ENCODE measurements at regions not wholly inside any gene's neighbourhood (a gene's known extent, or its start where the extent isn't known, plus 50 kb on each side); places are given as distances from the start of the nearest gene placed in this dataset.
A peak's percentile ranks its signal among the peaks of the same experiment; 100 is the strongest.

GRCh38 chr20:60074276-60074675, 116.1 kb downstream of the CDH26 start:
- ATAC-seq (no peak), DNase-seq (no peak)
- no peak overlapping the region for H3K4me3 ChIP-seq (ENCODE audit: low read length)
- no TSS peak for BruUV-seq (replicated peaks)
- intact Hi-C loops (cut with micrococcal nuclease) = no loop called here
- peaks cover 41% of the 10 kb centered on the region for H3K27me3 ChIP-seq (ENCODE audit: low read length)
- H3K9me2 ChIP-seq (replicated peaks; ENCODE audit: low read length) = no peaks in the 10 kb centered on the region
- no peaks in the 10 kb centered on the region for H4K20me1 ChIP-seq (ENCODE audit: low read length)
- no peak overlapping the region for H2AFZ ChIP-seq (ENCODE audit: low read length)
- H3K9me3 ChIP-seq (ENCODE audit: low read length) = no peaks in the 10 kb centered on the region
- H3K9ac ChIP-seq (ENCODE audit: low read length) = no peak overlapping the region
- H3K79me2 ChIP-seq (ENCODE audit: low read length) = no peaks in the 10 kb centered on the region
- CTCF ChIA-PET = no interaction called here
- TF ChIP-seq EZH2phosphoT487 (IDR thresholded peaks at IDR 0.05; ENCODE audit: borderline replicate concordance, low read length) (no peak), EZH2 (IDR thresholded peaks at IDR 0.05; ENCODE audit: low read length, unreplicated experiment) (no peak), CTCF (conservative IDR thresholded peaks at IDR 0.05; ENCODE audit: low read depth, low read length) (no peak)
- POLR2A ChIA-PET (ENCODE audit: unreplicated experiment) = no interaction called here
- no peaks in the 10 kb centered on the region for H3F3A ChIP-seq (ENCODE audit: low read length, unreplicated experiment)
- peaks cover 9% of the 10 kb centered on the region; the same call in 1 of the 2 replicates for H3K4me1 ChIP-seq (ENCODE audit: insufficient read depth, low read length)
- H3K4me2 ChIP-seq (ENCODE audit: low read length) = no peak overlapping the region
- H3K36me3 ChIP-seq (ENCODE audit: low read depth, low read length) = no peaks in the 10 kb centered on the region
- H3K27ac ChIP-seq (ENCODE audit: low read length) = no peak overlapping the region

- no peaks in the 10 kb centered on the region for H3K9me2 ChIP-seq (replicated peaks; ENCODE audit: low read length)
- DNase-seq (peak; percentile 17), ATAC-seq (no peak)
- H3K9me3 ChIP-seq (ENCODE audit: low read length) = no peaks in the 10 kb centered on the region
- intact Hi-C loops (cut with micrococcal nuclease) = no loop called here
- ChIA-PET CTCF (no interaction called here), POLR2A (ENCODE audit: unreplicated experiment) (no interaction called here)
- H3K4me1 ChIP-seq (ENCODE audit: insufficient read depth, low read length) = no peaks in the 10 kb centered on the region
- H3K27me3 ChIP-seq (ENCODE audit: low read length) = peaks cover 47% of the 10 kb centered on the region
- no peak overlapping the region for H3K9ac ChIP-seq (ENCODE audit: low read length)
- no TSS peak for BruUV-seq (replicated peaks)
- H3K36me3 ChIP-seq (ENCODE audit: low read depth, low read length) = no peaks in the 10 kb centered on the region
- no peaks in the 10 kb centered on the region for H4K20me1 ChIP-seq (ENCODE audit: low read length)
- H3K79me2 ChIP-seq (ENCODE audit: low read length) = no peaks in the 10 kb centered on the region
- H3K4me3 ChIP-seq (ENCODE audit: low read length) = no peak overlapping the region
- TF ChIP-seq EZH2 (IDR thresholded peaks at IDR 0.05; ENCODE audit: low read length, unreplicated experiment) = no peak
- TF ChIP-seq CTCF (conservative IDR thresholded peaks at IDR 0.05; ENCODE audit: low read depth, low read length) = no peak
- no peak for TF ChIP-seq EZH2phosphoT487 (IDR thresholded peaks at IDR 0.05; ENCODE audit: borderline replicate concordance, low read length)
- no peak overlapping the region for H3K4me2 ChIP-seq (ENCODE audit: low read length)
- H3F3A ChIP-seq (ENCODE audit: low read length, unreplicated experiment) = no peaks in the 10 kb centered on the region
- no peak overlapping the region for H3K27ac ChIP-seq (ENCODE audit: low read length)
- no peak overlapping the region for H2AFZ ChIP-seq (ENCODE audit: low read length)
Measured at GRCh38 chr20:60078351-60079250, 120.4 kb downstream of the CDH26 start.

GRCh38 chr20:60080401-60080800, 122.2 kb downstream of the CDH26 start:
- Histone ChIP-seq H3K4me1 (ENCODE audit: insufficient read depth, low read length) (no peaks in the 10 kb centered on the region), H3K27ac (ENCODE audit: low read length) (no peak overlapping the region), H3K4me2 (ENCODE audit: low read length) (no peak overlapping the region), H2AFZ (ENCODE audit: low read length) (no peak overlapping the region), H3K36me3 (ENCODE audit: low read depth, low read length) (no peaks in the 10 kb centered on the region), H3K27me3 (ENCODE audit: low read length) (peaks cover 51% of the 10 kb centered on the region), H3K79me2 (ENCODE audit: low read length) (no peaks in the 10 kb centered on the region), H3K9ac (ENCODE audit: low read length) (no peak overlapping the region), H3K4me3 (ENCODE audit: low read length) (no peak overlapping the region), H4K20me1 (ENCODE audit: low read length) (no peaks in the 10 kb centered on the region), H3K9me2 (replicated peaks; ENCODE audit: low read length) (no peaks in the 10 kb centered on the region), H3F3A (ENCODE audit: low read length, unreplicated experiment) (no peaks in the 10 kb centered on the region), H3K9me3 (ENCODE audit: low read length) (no peaks in the 10 kb centered on the region)
- ChIA-PET POLR2A (ENCODE audit: unreplicated experiment) (no interaction called here), CTCF (no interaction called here)
- TF ChIP-seq EZH2phosphoT487 (IDR thresholded peaks at IDR 0.05; ENCODE audit: borderline replicate concordance, low read length) = no peak
- ATAC-seq (no peak), DNase-seq (no peak)
- intact Hi-C loops (cut with micrococcal nuclease) = no loop called here
- no TSS peak for BruUV-seq (replicated peaks)
